ENCODE measurements at regions not wholly inside any gene's neighbourhood (a gene's known extent, or its start where the extent isn't known, plus 50 kb on each side); places are given as distances from the start of the nearest gene placed in this dataset.

- TF ChIP-seq, protein P1, sequence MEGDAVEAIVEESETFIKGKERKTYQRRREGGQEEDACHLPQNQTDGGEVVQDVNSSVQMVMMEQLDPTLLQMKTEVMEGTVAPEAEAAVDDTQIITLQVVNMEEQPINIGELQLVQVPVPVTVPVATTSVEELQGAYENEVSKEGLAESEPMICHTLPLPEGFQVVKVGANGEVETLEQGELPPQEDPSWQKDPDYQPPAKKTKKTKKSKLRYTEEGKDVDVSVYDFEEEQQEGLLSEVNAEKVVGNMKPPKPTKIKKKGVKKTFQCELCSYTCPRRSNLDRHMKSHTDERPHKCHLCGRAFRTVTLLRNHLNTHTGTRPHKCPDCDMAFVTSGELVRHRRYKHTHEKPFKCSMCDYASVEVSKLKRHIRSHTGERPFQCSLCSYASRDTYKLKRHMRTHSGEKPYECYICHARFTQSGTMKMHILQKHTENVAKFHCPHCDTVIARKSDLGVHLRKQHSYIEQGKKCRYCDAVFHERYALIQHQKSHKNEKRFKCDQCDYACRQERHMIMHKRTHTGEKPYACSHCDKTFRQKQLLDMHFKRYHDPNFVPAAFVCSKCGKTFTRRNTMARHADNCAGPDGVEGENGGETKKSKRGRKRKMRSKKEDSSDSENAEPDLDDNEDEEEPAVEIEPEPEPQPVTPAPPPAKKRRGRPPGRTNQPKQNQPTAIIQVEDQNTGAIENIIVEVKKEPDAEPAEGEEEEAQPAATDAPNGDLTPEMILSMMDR (IDR thresholded peaks at IDR 0.05; ENCODE audit: insufficient read depth, missing control alignments), result no peak
- no peak for FAIRE-seq
- DNase-seq (ENCODE audit: insufficient read length, low spot score), result no peak
Observed at GRCh38 chr12:39240587-39240986, 202.3 kb downstream of the KIF21A start.

DNA sequence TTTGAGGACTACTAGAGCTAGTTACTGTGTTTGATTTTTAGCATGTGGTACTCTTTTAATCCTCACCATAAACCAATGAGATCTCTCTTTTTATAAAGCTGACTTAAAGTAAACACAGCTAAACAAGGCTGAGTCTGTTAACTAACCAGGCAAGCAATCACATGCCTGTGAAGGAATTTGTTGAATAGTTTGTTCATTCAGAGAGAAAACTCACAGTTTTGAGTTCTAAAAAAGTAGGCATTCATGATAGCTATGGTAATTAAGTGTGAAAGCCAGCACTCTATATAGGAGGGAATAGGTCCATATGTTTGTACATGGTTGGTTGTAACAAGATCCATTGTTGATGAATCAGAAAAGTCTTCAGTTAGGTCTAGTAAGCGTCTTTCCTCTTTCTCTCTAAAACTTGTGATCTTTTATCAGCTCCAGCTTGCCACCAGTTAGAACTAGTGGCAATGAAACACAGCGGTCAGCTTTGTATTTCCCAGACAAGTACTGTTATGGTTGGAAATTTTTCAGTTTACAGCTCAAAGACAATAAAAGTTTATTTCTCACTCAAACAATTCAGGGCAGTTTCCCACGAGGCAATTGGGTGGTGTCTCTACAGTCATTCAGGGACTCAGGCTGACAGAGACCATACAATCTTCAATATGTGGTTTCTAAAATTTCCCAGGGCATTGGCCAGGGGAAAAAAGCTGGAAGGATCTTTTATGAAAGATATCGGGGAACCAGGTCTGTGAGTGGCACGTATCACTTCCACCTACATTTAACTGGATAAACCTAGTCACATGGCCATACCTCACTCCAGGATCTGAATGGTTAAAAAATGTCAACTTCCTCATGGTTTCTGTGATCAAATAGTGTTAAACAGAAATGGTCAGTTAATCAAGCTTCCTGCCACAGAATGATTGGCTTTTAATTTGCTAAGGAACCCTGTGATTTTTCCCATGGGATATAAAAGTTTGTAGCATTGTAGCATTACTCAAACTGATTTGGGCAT is 203.1 kb downstream of the KIF21A start:
- FAIRE-seq (no peak), DNase-seq (ENCODE audit: insufficient read length, low spot score) (no peak)
- TF ChIP-seq, protein P1 (IDR thresholded peaks at IDR 0.05; ENCODE audit: insufficient read depth, missing control alignments), result no peak

DNA sequence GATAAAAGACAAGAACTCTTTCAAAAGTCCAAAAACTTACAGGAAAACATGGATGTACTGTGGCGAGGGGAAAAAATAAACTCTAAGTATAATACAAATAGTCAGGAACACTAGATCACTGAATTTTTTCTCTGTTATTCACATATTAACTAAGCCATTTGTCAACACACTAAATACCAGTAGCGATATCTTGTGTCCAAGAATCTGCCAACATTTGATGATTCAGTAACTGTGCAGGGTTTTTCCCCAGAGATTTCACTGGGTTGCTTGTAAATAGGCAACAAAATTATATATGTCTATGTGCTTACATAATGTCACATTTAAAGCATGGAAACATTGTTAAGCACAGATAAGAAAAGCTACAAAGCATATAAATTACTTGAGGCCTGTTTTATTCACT is 205.9 kb downstream of the KIF21A start:
- no peak for DNase-seq (ENCODE audit: insufficient read length, low spot score)
- FAIRE-seq, result no peak
- TF ChIP-seq, protein P1 (IDR thresholded peaks at IDR 0.05; ENCODE audit: insufficient read depth, missing control alignments), result no peak

DNA sequence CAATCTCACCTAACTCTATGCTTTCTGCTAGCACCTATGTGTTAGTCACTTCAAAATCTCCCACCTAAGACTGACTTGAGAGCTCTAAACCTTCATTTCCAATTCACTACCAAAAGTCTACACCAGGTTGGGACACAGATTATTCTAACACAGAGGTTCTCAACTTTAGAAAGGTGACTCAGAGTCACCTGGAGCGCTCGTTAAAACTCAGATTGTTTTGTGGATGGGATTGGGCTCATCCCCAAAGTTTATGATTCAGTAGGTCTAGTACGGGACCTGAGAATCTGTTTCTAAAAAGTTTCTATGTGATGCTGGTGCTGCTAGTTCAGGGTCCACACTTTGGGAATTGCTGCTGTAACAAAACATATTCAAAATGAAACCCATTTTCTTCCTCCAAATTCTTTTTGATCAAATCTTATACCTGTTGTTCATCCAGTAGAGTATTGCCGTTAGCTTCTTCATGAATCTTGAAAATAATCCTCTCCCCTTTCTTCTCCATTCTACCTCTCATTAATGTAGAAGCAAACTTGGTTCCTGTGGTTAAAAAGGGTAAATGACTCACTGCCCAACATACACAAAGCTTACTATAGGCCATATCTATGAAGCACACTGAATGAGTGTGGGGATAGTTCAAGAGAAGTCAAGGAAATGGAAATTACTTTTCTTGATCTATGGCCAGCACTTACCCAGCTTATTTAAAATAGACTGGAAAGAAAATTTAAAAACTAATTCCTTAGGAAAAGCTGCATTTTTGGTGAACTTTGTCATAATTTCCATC is 206.7 kb downstream of the KIF21A start:
- TF ChIP-seq, protein P1 (IDR thresholded peaks at IDR 0.05; ENCODE audit: insufficient read depth, missing control alignments), result no peak
- FAIRE-seq (no peak), DNase-seq (ENCODE audit: insufficient read length, low spot score) (no peak)

GRCh38 chr12:39230086-39230485 is 212.8 kb downstream of the KIF21A start:
- FAIRE-seq (no peak), DNase-seq (ENCODE audit: insufficient read length, low spot score) (no peak)
- TF ChIP-seq, protein P1 (IDR thresholded peaks at IDR 0.05; ENCODE audit: insufficient read depth, missing control alignments), result no peak

DNA sequence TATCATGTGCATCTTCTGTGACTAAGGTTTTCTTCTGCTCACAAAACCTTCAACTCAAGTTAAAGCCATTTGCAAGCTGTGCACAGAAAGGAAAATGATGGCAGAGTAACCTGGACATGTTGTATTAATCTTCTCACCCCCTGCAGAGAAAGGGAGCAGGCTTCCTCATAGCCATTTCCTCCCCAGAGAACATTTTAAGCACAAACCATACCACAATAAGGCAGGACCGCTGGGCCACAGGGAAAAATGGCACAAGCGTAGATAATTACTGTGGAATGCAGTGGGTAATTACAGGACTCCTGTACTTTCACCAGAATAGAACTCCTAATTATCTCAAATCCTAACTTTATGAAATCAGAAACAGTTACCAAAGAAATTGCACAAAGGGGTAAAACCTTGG is 215.7 kb downstream of the KIF21A start:
- TF ChIP-seq, protein P1 (IDR thresholded peaks at IDR 0.05; ENCODE audit: insufficient read depth, missing control alignments), result no peak
- DNase-seq (ENCODE audit: insufficient read length, low spot score) (no peak), FAIRE-seq (no peak)
